ENCODE measurements at regions not wholly inside any gene's neighbourhood (a gene's known extent, or its start where the extent isn't known, plus 50 kb on each side); places are given as distances from the start of the nearest gene placed in this dataset.
A peak's percentile ranks its signal among the peaks of the same experiment; 100 is the strongest.

- TF ChIP-seq, protein P1, sequence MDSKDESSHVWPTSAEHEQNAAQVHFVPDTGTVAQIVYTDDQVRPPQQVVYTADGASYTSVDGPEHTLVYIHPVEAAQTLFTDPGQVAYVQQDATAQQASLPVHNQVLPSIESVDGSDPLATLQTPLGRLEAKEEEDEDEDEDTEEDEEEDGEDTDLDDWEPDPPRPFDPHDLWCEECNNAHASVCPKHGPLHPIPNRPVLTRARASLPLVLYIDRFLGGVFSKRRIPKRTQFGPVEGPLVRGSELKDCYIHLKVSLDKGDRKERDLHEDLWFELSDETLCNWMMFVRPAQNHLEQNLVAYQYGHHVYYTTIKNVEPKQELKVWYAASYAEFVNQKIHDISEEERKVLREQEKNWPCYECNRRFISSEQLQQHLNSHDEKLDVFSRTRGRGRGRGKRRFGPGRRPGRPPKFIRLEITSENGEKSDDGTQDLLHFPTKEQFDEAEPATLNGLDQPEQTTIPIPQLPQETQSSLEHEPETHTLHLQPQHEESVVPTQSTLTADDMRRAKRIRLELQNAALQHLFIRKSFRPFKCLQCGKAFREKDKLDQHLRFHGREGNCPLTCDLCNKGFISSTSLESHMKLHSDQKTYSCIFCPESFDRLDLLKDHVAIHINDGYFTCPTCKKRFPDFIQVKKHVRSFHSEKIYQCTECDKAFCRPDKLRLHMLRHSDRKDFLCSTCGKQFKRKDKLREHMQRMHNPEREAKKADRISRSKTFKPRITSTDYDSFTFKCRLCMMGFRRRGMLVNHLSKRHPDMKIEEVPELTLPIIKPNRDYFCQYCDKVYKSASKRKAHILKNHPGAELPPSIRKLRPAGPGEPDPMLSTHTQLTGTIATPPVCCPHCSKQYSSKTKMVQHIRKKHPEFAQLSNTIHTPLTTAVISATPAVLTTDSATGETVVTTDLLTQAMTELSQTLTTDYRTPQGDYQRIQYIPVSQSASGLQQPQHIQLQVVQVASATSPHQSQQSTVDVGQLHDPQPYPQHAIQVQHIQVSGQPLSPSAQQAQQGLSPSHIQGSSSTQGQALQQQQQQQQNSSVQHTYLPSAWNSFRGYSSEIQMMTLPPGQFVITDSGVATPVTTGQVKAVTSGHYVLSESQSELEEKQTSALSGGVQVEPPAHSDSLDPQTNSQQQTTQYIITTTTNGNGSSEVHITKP (IDR thresholded peaks at IDR 0.05; ENCODE audit: partially characterized antibody): peak; percentile 23
- TF ChIP-seq NR2C2 (CRISPR knock-in tag; IDR thresholded peaks at IDR 0.05) (no peak), NR2C2 (tag; IDR thresholded peaks at IDR 0.05) (peak; percentile 47), ZNF280B (CRISPR knock-in tag; IDR thresholded peaks at IDR 0.05) (no peak), HMG20B (CRISPR knock-in tag; IDR thresholded peaks at IDR 0.05) (no peak), ELF4 (CRISPR knock-in tag; IDR thresholded peaks at IDR 0.05) (no peak), FOXM1 (IDR thresholded peaks at IDR 0.05; ENCODE audit: low read depth) (no peak), FOXM1 (CRISPR knock-in tag; IDR thresholded peaks at IDR 0.05; ENCODE audit: low read depth) (no peak), NFE2 (IDR thresholded peaks at IDR 0.05; ENCODE audit: low read depth) (no peak), ILF3 (IDR thresholded peaks at IDR 0.05; ENCODE audit: borderline replicate concordance) (no peak), PKNOX1 (IDR thresholded peaks at IDR 0.05) (peak; percentile 5; the same call in 1 of the 2 replicates)
Measured at GRCh38 chr6:134593887-134594286, 276.0 kb upstream of the SGK1 start (continued).
